ENCODE measurements at regions not wholly inside any gene's neighbourhood (a gene's known extent, or its start where the extent isn't known, plus 50 kb on each side); places are given as distances from the start of the nearest gene placed in this dataset.

DNA sequence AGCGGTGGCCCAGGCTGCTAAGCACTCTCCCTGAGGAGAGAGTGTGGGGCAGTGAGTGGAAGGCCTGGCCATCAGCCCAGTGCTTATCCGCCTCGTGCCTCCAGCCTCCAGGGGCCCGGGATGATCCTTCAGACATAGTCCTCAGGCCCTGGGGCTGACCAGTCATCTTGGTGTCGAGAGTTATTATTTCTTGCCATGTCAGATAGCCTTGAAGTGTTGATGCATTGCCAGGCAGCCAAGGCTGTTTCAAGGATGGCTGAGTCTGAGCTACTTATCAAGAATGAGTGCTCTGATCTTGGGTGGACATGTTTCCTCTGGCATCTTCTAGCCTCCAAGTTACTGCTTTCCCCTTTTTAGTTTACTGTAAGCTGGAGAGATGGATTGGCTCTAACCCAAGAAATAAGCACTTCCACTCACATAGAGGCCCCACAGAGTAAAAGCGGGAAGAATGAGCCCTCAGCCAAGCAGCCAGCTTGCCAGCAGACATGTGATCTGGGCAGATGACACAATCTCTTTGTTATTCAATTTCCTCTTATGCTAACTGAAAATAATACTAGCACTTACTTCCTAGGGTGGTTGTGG lies 136.5 kb upstream of the NAMPT start:
- H3K4me3 ChIP-seq (ENCODE audit: low read length), result no peak overlapping the region
- DNase-seq, result no peak
- H3K36me3 ChIP-seq (ENCODE audit: insufficient read depth, low read length), result no peaks in the 10 kb centered on the region
- peaks cover 7% of the 10 kb centered on the region; the same call in 1 of the 2 replicates for H3K27me3 ChIP-seq (ENCODE audit: low read length)
- no peak overlapping the region for H3K9ac ChIP-seq (ENCODE audit: low read length)
- peaks cover 6% of the 10 kb centered on the region for H3K4me1 ChIP-seq (ENCODE audit: low read length)
- H3K79me2 ChIP-seq (ENCODE audit: low read length), result no peaks in the 10 kb centered on the region
- no peak overlapping the region for H3K27ac ChIP-seq (ENCODE audit: low read length)
- no peak overlapping the region for H2AFZ ChIP-seq (ENCODE audit: low read length)
- no peaks in the 10 kb centered on the region for H3K9me2 ChIP-seq (replicated peaks; ENCODE audit: insufficient read depth, low read length)
- no peaks in the 10 kb centered on the region for H4K20me1 ChIP-seq (ENCODE audit: insufficient read depth, low read depth, low read length)
- peaks cover 3% of the 10 kb centered on the region for H3K9me3 ChIP-seq (ENCODE audit: low read length)
- no peak overlapping the region for H3K4me2 ChIP-seq (ENCODE audit: low read depth, low read length, poor library complexity, severe bottlenecking)

DNA sequence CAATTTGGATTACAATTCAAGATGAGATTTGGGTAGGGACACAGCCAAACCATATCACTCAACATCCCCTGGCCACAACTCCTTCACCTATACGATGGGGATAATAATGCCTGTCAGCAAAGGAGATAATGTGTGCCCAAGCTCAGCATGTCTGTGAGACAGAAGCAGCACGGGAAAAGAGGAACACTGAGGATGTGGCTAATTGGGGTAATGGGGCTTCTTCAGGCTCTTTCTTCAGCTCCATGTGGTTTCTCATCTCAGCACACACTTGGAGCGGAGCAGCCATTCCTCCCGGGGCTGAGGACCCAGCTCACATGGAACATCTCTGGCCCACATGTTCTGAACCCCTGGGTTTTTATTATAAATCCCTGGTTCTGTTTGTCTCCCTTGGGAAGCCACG lies 136.0 kb upstream of the NAMPT start:
- H3K27ac ChIP-seq (ENCODE audit: low read length), result no peak overlapping the region
- H2AFZ ChIP-seq (ENCODE audit: low read length), result no peak overlapping the region
- no peak overlapping the region for H3K4me3 ChIP-seq (ENCODE audit: low read length)
- no peaks in the 10 kb centered on the region for H3K36me3 ChIP-seq (ENCODE audit: insufficient read depth, low read length)
- H3K4me1 ChIP-seq (ENCODE audit: low read length), result peaks cover 6% of the 10 kb centered on the region
- DNase-seq, result no peak
- no peak overlapping the region for H3K4me2 ChIP-seq (ENCODE audit: low read depth, low read length, poor library complexity, severe bottlenecking)
- H3K9me2 ChIP-seq (replicated peaks; ENCODE audit: insufficient read depth, low read length), result no peaks in the 10 kb centered on the region
- H3K9ac ChIP-seq (ENCODE audit: low read length), result no peak overlapping the region
- peaks cover 6% of the 10 kb centered on the region for H3K9me3 ChIP-seq (ENCODE audit: low read length)
- no peaks in the 10 kb centered on the region for H3K79me2 ChIP-seq (ENCODE audit: low read length)
- no peaks in the 10 kb centered on the region for H4K20me1 ChIP-seq (ENCODE audit: insufficient read depth, low read depth, low read length)
- peaks cover 7% of the 10 kb centered on the region; the same call in 1 of the 2 replicates for H3K27me3 ChIP-seq (ENCODE audit: low read length)

DNA sequence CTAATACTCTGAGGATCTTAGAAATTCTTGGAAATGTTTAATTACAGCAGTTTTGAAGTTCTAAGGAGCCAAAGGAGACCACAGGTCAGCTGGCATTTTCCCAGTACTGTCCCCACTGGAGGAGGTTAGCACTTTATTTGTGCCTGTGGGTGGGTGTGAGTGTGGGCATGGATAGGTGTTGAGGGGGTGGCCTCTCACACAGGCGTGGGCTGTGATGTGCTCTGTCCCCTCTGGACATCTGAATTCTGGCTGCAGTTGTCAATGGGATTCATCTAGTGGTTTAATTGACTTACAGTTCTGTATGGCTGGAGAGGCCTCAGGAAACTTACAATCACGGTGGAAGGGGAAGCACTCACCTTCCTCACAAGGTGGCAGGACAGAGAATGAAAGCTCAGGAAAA lies 135.4 kb upstream of the NAMPT start:
- no peak overlapping the region for H3K9ac ChIP-seq (ENCODE audit: low read length)
- no peak overlapping the region for H3K4me2 ChIP-seq (ENCODE audit: low read depth, low read length, poor library complexity, severe bottlenecking)
- H3K27ac ChIP-seq (ENCODE audit: low read length), result no peak overlapping the region
- DNase-seq, result no peak
- H3K9me3 ChIP-seq (ENCODE audit: low read length), result peaks cover 6% of the 10 kb centered on the region
- no peaks in the 10 kb centered on the region for H3K9me2 ChIP-seq (replicated peaks; ENCODE audit: insufficient read depth, low read length)
- H3K79me2 ChIP-seq (ENCODE audit: low read length), result no peaks in the 10 kb centered on the region
- no peak overlapping the region for H3K4me3 ChIP-seq (ENCODE audit: low read length)
- peaks cover 6% of the 10 kb centered on the region for H3K4me1 ChIP-seq (ENCODE audit: low read length)
- H3K27me3 ChIP-seq (ENCODE audit: low read length), result peaks cover 7% of the 10 kb centered on the region; the same call in 1 of the 2 replicates
- no peaks in the 10 kb centered on the region for H3K36me3 ChIP-seq (ENCODE audit: insufficient read depth, low read length)
- no peak overlapping the region for H2AFZ ChIP-seq (ENCODE audit: low read length)
- no peaks in the 10 kb centered on the region for H4K20me1 ChIP-seq (ENCODE audit: insufficient read depth, low read depth, low read length)

DNA sequence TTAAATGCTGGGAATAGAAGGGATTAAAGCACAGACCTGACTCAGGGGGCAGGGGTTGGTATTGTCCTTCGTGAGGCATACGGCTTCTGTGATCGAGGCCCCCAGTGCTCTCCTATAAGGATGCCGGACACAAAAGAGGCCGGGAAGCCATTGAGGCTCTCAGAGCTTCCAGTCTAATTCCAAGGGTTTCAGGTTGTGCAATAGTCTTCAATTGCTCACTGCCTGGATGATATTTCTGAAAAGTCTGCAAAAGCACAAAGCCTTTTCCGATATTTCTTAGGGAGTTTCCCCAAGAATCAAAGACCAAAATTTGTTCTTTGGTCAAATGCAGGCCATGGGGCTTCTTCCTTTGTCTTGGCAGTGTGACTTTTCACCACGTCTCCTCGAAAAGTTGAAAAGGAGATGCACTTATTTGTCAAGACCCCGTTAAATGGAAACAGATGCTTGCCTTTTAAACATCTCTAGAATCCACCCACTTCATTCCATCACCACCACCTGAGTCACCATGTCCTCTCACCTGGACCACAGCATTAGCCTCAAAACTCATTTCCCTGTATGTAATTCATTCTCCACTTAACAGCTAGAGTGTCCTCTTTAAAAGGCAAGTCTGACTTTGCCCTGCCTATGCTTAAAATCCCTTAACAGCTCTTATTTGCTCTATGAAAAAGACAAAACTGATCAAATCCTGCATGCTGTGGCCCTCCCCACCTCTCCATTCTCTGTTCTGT lies 134.8 kb upstream of the NAMPT start:
- no peak overlapping the region for H3K4me2 ChIP-seq (ENCODE audit: low read depth, low read length, poor library complexity, severe bottlenecking)
- DNase-seq, result no peak
- H3K4me1 ChIP-seq (ENCODE audit: low read length), result peaks cover under 1% of the 10 kb centered on the region; the same call in 1 of the 2 replicates
- no peak overlapping the region for H3K9ac ChIP-seq (ENCODE audit: low read length)
- no peak overlapping the region for H3K4me3 ChIP-seq (ENCODE audit: low read length)
- H3K79me2 ChIP-seq (ENCODE audit: low read length), result no peaks in the 10 kb centered on the region
- H4K20me1 ChIP-seq (ENCODE audit: insufficient read depth, low read depth, low read length), result no peaks in the 10 kb centered on the region
- peaks cover 6% of the 10 kb centered on the region for H3K9me3 ChIP-seq (ENCODE audit: low read length)
- no peak overlapping the region for H3K27ac ChIP-seq (ENCODE audit: low read length)
- no peaks in the 10 kb centered on the region for H3K36me3 ChIP-seq (ENCODE audit: insufficient read depth, low read length)
- H3K27me3 ChIP-seq (ENCODE audit: low read length), result peaks cover 7% of the 10 kb centered on the region; the same call in 1 of the 2 replicates
- no peaks in the 10 kb centered on the region for H3K9me2 ChIP-seq (replicated peaks; ENCODE audit: insufficient read depth, low read length)
- no peak overlapping the region for H2AFZ ChIP-seq (ENCODE audit: low read length)

DNA sequence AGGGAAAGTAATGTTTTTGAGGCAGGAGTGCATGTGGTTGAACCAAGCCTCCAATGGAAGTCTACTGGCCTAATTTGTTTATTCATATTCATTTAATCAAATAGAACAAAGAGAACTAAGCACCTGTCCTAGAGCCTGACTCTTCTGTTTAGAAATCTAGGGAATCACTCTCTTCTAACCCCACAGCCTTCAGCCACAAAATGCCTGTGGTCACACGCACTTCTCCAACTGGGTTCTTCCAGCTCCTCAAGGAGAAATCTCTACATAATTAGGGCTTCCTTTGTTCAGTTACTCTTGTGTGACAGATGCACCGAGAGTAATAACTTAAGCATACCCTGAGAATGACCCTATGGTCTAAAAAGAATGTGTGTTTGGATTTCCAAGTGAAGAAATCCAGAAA lies 133.7 kb upstream of the NAMPT start:
- Histone ChIP-seq H3K4me3 (ENCODE audit: low read length) (no peak overlapping the region), H3K9ac (ENCODE audit: low read length) (no peak overlapping the region), H3K9me2 (replicated peaks; ENCODE audit: insufficient read depth, low read length) (no peaks in the 10 kb centered on the region), H3K79me2 (ENCODE audit: low read length) (no peaks in the 10 kb centered on the region), H2AFZ (ENCODE audit: low read length) (no peak overlapping the region), H3K4me2 (ENCODE audit: low read depth, low read length, poor library complexity, severe bottlenecking) (no peak overlapping the region), H3K27ac (ENCODE audit: low read length) (no peak overlapping the region), H3K36me3 (ENCODE audit: insufficient read depth, low read length) (no peaks in the 10 kb centered on the region), H3K9me3 (ENCODE audit: low read length) (peaks cover 6% of the 10 kb centered on the region), H4K20me1 (ENCODE audit: insufficient read depth, low read depth, low read length) (no peaks in the 10 kb centered on the region), H3K27me3 (ENCODE audit: low read length) (peaks cover 7% of the 10 kb centered on the region; the same call in 1 of the 2 replicates), H3K4me1 (ENCODE audit: low read length) (no peaks in the 10 kb centered on the region)
- no peak for DNase-seq

DNA sequence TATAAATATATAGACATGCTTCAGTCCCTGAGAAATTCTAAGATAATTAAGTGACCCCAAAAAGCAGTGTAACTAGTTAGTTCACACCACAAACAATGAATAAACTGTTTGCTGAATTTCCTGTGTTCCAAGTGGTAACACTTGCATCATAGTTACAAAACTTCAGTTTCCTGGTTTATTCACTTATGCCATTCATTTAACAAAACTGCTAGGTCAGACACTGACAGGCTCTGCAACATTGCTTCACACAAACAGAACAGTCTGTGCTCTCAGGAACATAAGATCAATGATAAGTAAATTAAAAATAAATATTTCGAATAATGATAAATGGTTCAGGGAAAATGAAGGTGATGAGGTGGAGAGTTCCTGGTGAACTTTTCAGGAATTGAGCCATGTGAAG lies 133.3 kb upstream of the NAMPT start:
- Histone ChIP-seq H4K20me1 (ENCODE audit: insufficient read depth, low read depth, low read length) (no peaks in the 10 kb centered on the region), H3K79me2 (ENCODE audit: low read length) (no peaks in the 10 kb centered on the region), H2AFZ (ENCODE audit: low read length) (no peak overlapping the region), H3K4me1 (ENCODE audit: low read length) (no peaks in the 10 kb centered on the region), H3K9me3 (ENCODE audit: low read length) (peaks cover 6% of the 10 kb centered on the region), H3K36me3 (ENCODE audit: insufficient read depth, low read length) (no peaks in the 10 kb centered on the region), H3K4me2 (ENCODE audit: low read depth, low read length, poor library complexity, severe bottlenecking) (no peak overlapping the region), H3K4me3 (ENCODE audit: low read length) (no peak overlapping the region), H3K27ac (ENCODE audit: low read length) (no peak overlapping the region), H3K27me3 (ENCODE audit: low read length) (peaks cover 7% of the 10 kb centered on the region; the same call in 1 of the 2 replicates), H3K9me2 (replicated peaks; ENCODE audit: insufficient read depth, low read length) (no peaks in the 10 kb centered on the region), H3K9ac (ENCODE audit: low read length) (no peak overlapping the region)
- no peak for DNase-seq

DNA sequence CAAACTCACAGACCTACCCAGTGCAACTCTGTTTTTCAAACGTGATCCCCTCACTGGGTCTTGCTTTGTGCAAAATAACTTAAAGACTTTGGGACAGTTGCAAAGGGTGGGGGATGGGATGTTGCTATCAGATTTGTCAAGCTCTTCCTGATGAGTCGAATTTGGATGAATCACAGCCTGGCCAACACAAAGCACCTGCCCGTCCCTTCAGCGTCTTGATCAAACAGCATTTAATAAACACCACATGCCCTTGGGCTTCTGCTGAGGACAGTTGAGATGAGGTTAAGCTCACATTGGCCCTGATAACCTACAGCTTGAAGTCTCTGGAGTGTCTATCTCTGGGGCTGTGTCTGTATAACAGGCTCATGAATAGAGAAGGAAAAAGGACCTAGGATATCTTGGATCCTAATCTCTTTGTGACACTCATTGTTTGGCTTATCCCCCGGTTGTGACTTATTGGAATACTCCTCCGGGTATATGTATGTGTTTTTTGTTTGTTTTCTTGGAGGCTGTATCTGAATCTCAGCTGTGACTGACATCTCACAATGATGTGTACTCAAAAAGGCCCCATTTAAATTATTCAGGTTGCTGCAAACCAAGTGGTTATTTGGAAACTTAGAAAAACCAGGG lies 132.6 kb upstream of the NAMPT start:
- no peak overlapping the region for H2AFZ ChIP-seq (ENCODE audit: low read length)
- peaks cover 6% of the 10 kb centered on the region for H3K9me3 ChIP-seq (ENCODE audit: low read length)
- no peaks in the 10 kb centered on the region for H3K36me3 ChIP-seq (ENCODE audit: insufficient read depth, low read length)
- H3K27me3 ChIP-seq (ENCODE audit: low read length), result peaks cover 7% of the 10 kb centered on the region; the same call in 1 of the 2 replicates
- H3K79me2 ChIP-seq (ENCODE audit: low read length), result no peaks in the 10 kb centered on the region
- H3K4me3 ChIP-seq (ENCODE audit: low read length), result no peak overlapping the region
- no peak overlapping the region for H3K4me2 ChIP-seq (ENCODE audit: low read depth, low read length, poor library complexity, severe bottlenecking)
- no peak overlapping the region for H3K27ac ChIP-seq (ENCODE audit: low read length)
- H3K4me1 ChIP-seq (ENCODE audit: low read length), result no peaks in the 10 kb centered on the region
- no peak for DNase-seq
- no peaks in the 10 kb centered on the region for H3K9me2 ChIP-seq (replicated peaks; ENCODE audit: insufficient read depth, low read length)
- H3K9ac ChIP-seq (ENCODE audit: low read length), result no peak overlapping the region
- no peaks in the 10 kb centered on the region for H4K20me1 ChIP-seq (ENCODE audit: insufficient read depth, low read depth, low read length)

DNA sequence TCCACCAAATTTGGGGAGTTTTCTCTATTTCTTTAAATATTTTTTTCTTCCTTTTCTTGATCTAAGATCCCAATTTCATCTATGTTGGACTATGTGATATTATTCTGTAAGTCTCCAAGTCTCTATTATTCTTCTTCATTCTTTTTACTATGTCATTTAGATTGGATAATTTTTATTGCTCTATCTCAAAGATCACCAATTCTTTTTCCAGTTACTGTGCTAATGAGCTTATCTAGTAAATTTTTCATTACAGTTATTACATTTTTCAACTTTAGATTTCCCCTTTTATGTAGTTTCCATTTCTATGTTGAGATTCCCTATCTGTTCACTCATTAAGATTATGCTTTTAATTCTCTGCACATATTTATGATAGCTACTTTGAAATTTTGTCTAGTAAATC lies 131.6 kb upstream of the NAMPT start:
- Histone ChIP-seq H3K27me3 (ENCODE audit: low read length) (peaks cover 7% of the 10 kb centered on the region; the same call in 1 of the 2 replicates), H3K4me1 (ENCODE audit: low read length) (no peaks in the 10 kb centered on the region), H3K9ac (ENCODE audit: low read length) (no peak overlapping the region), H3K9me3 (ENCODE audit: low read length) (peaks cover 6% of the 10 kb centered on the region), H3K4me2 (ENCODE audit: low read depth, low read length, poor library complexity, severe bottlenecking) (no peak overlapping the region), H2AFZ (ENCODE audit: low read length) (no peak overlapping the region), H4K20me1 (ENCODE audit: insufficient read depth, low read depth, low read length) (no peaks in the 10 kb centered on the region), H3K9me2 (replicated peaks; ENCODE audit: insufficient read depth, low read length) (no peaks in the 10 kb centered on the region), H3K4me3 (ENCODE audit: low read length) (no peak overlapping the region), H3K27ac (ENCODE audit: low read length) (no peak overlapping the region), H3K79me2 (ENCODE audit: low read length) (no peaks in the 10 kb centered on the region), H3K36me3 (ENCODE audit: insufficient read depth, low read length) (no peaks in the 10 kb centered on the region)
- no peak for DNase-seq

All from Karpas-422 (cell line).